Smooth muscle cell (in vitro differentiated cells): ENCODE measurements at regions not wholly inside any gene's neighbourhood (a gene's known extent, or its start where the extent isn't known, plus 50 kb on each side); places are given as distances from the start of the nearest gene placed in this dataset.

Experiments used
- DNase-seq: peaks from one replicate; lab custom pipeline; 2025; ENCODE audit not compliant: unreplicated experiment; lab: John Stamatoyannopoulos, UW
- H2AFZ ChIP-seq: fragments of 200-600 bp; sonication (generic); 2 replicates; pipeline ENCODE4 v1.6.0; 2016; ENCODE audit warnings: antibody characterized with exemption, low read depth, mild to moderate bottlenecking
- H3F3A ChIP-seq: fragments of 200-600 bp; sonication (generic); 2 replicates; pipeline ENCODE4 v1.6.0; 2017; ENCODE audit warnings: antibody characterized with exemption, low read depth
- H3K27ac ChIP-seq: fragments of 200-600 bp; sonication (generic); 2 replicates; pipeline ENCODE4 v1.5.1; 2016; ENCODE audit warnings: low read depth, mild to moderate bottlenecking
- H3K27me3 ChIP-seq: fragments of 200-600 bp; sonication (generic); 2 replicates; pipeline ENCODE4 v1.6.1; 2016; ENCODE audit warnings: low read depth, mild to moderate bottlenecking
- H3K36me3 ChIP-seq: fragments of 200-600 bp; sonication (generic); 2 replicates; pipeline ENCODE4 v1.5.1; 2016; ENCODE audit warnings: low read depth
- H3K4me1 ChIP-seq: fragments of 200-600 bp; sonication (generic); 2 replicates; pipeline ENCODE4 v1.5.1; 2016; ENCODE audit warnings: low read depth
- H3K4me2 ChIP-seq: fragments of 200-600 bp; sonication (generic); 2 replicates; pipeline ENCODE4 v1.6.0; 2016; ENCODE audit warnings: mild to moderate bottlenecking
- H3K4me3 ChIP-seq: fragments of 200-600 bp; sonication (generic); 2 replicates; pipeline ENCODE4 v1.5.1; 2016; ENCODE audit warnings: mild to moderate bottlenecking
- H3K79me2 ChIP-seq: fragments of 200-600 bp; sonication (generic); 2 replicates; pipeline ENCODE4 v1.6.0; 2016; ENCODE audit warnings: low read depth, mild to moderate bottlenecking
- H3K9ac ChIP-seq: fragments of 200-600 bp; sonication (generic); 2 replicates; pipeline ENCODE4 v1.6.0; 2016; ENCODE audit warnings: low read depth
- H3K9me3 ChIP-seq: fragments of 200-600 bp; sonication (generic); replicated peaks from 2 replicates; pipeline ENCODE4 v1.5.1; 2016; ENCODE audit warnings: low read depth
- H4K20me1 ChIP-seq: fragments of 200-600 bp; sonication (generic); 2 replicates; pipeline ENCODE4 v1.6.0; 2016; ENCODE audit warnings: low read depth
- CTCF ChIP-seq: fragments of 200-600 bp; sonication (generic); IDR thresholded peaks from 2 replicates; pipeline ENCODE4 v1.5.1; 2017; ENCODE audit warnings: borderline replicate concordance, mild to moderate bottlenecking, antibody characterized with exemption; ENCODE audit not compliant: insufficient read depth, poor library complexity, severe bottlenecking
- WGBS: methylation state at CpG from one replicate; pipeline ENCODE4 v1.1.7; 2016; ENCODE audit warnings: low lambda C conversion rate; 5-methylcytosine and 5-hydroxymethylcytosine counted together

GRCh38 chr5:153390569-153390968, 99.9 kb upstream of the GRIA1 start:
- Histone ChIP-seq H3K79me2 (no peaks in the 10 kb centered on the region), H3K36me3 (no peaks in the 10 kb centered on the region), H3K4me2 (no peak overlapping the region), H3K4me1 (no peaks in the 10 kb centered on the region), H3K27me3 (no peaks in the 10 kb centered on the region), H3K4me3 (no peak overlapping the region), H4K20me1 (no peaks in the 10 kb centered on the region), H3F3A (no peaks in the 10 kb centered on the region), H2AFZ (no peak overlapping the region), H3K9me3 (no peaks in the 10 kb centered on the region), H3K27ac (no peak overlapping the region), H3K9ac (no peak overlapping the region)
- DNase-seq = no peak
- no peak for TF ChIP-seq CTCF

- no peak for DNase-seq
- Histone ChIP-seq H4K20me1 (no peaks in the 10 kb centered on the region), H2AFZ (no peak overlapping the region), H3K9ac (no peak overlapping the region), H3K4me3 (no peak overlapping the region), H3K4me1 (peaks cover 12% of the 10 kb centered on the region), H3F3A (no peaks in the 10 kb centered on the region), H3K79me2 (no peaks in the 10 kb centered on the region), H3K9me3 (no peaks in the 10 kb centered on the region), H3K27me3 (no peaks in the 10 kb centered on the region), H3K4me2 (peak overlapping the region; percentile 34), H3K36me3 (no peaks in the 10 kb centered on the region), H3K27ac (no peak overlapping the region)
- WGBS = 38% methylated on average over 2 of the region's 2 CpGs
- no peak for TF ChIP-seq CTCF
Measured at GRCh38 chr5:153399595-153399994, 90.9 kb upstream of the GRIA1 start.

- WGBS = 94% methylated on average over 2 of the region's 2 CpGs
- Histone ChIP-seq H3K4me1 (peaks cover 17% of the 10 kb centered on the region), H4K20me1 (no peaks in the 10 kb centered on the region), H3K4me3 (no peak overlapping the region), H3F3A (no peaks in the 10 kb centered on the region), H2AFZ (no peak overlapping the region), H3K9ac (no peak overlapping the region), H3K4me2 (no peak overlapping the region), H3K9me3 (no peaks in the 10 kb centered on the region), H3K36me3 (no peaks in the 10 kb centered on the region), H3K27ac (no peak overlapping the region), H3K79me2 (no peaks in the 10 kb centered on the region), H3K27me3 (no peaks in the 10 kb centered on the region)
- no peak for DNase-seq
- TF ChIP-seq CTCF = no peak
Measured at GRCh38 chr5:153400931-153401330, 89.5 kb upstream of the GRIA1 start.

GRCh38 chr5:153402550-153402949, 87.9 kb upstream of the GRIA1 start:
- Histone ChIP-seq H3K79me2 (no peaks in the 10 kb centered on the region), H3K9me3 (no peaks in the 10 kb centered on the region), H3K9ac (no peak overlapping the region), H3K36me3 (no peaks in the 10 kb centered on the region), H3K4me2 (peak overlapping the region; percentile 47), H3K27me3 (no peaks in the 10 kb centered on the region), H3K4me3 (no peak overlapping the region), H3K27ac (peak overlapping the region; percentile 53), H3F3A (no peaks in the 10 kb centered on the region), H2AFZ (no peak overlapping the region), H3K4me1 (peaks cover 17% of the 10 kb centered on the region), H4K20me1 (no peaks in the 10 kb centered on the region)
- DNase-seq = no peak
- no peak for TF ChIP-seq CTCF
